ENCODE measurements at regions not wholly inside any gene's neighbourhood (a gene's known extent, or its start where the extent isn't known, plus 50 kb on each side); places are given as distances from the start of the nearest gene placed in this dataset.

GRCh38 chr19:30781047-30781446 lies 408.9 kb downstream of the ZNF536 start:
- no peak for DNase-seq (ENCODE audit: low spot score)
- TF ChIP-seq, protein P1, sequence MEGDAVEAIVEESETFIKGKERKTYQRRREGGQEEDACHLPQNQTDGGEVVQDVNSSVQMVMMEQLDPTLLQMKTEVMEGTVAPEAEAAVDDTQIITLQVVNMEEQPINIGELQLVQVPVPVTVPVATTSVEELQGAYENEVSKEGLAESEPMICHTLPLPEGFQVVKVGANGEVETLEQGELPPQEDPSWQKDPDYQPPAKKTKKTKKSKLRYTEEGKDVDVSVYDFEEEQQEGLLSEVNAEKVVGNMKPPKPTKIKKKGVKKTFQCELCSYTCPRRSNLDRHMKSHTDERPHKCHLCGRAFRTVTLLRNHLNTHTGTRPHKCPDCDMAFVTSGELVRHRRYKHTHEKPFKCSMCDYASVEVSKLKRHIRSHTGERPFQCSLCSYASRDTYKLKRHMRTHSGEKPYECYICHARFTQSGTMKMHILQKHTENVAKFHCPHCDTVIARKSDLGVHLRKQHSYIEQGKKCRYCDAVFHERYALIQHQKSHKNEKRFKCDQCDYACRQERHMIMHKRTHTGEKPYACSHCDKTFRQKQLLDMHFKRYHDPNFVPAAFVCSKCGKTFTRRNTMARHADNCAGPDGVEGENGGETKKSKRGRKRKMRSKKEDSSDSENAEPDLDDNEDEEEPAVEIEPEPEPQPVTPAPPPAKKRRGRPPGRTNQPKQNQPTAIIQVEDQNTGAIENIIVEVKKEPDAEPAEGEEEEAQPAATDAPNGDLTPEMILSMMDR (IDR thresholded peaks at IDR 0.05; ENCODE audit: extremely low read depth, missing control alignments): no peak

DNA sequence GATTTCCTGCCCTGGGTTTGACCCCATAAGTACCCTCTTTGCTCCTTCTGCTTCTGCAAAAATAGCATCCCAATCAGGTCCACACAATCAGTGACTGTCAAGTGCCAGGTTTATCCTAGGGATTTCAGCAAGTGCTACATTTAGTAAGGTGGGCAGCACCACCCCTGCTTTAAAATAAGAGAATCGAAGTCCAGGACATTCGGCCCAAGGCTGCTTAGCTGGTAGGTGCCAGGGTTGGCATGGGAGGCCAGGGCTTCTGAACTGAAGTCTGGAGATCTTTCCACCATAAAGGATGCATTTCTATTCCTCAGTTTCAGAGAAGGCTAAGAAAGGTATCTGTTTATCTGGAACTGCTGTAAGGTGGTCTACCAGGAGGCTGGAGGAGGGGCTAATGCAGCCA lies 408.3 kb downstream of the ZNF536 start:
- TF ChIP-seq, protein P1 (IDR thresholded peaks at IDR 0.05; ENCODE audit: extremely low read depth, missing control alignments): no peak
- DNase-seq (ENCODE audit: low spot score): no peak

DNA sequence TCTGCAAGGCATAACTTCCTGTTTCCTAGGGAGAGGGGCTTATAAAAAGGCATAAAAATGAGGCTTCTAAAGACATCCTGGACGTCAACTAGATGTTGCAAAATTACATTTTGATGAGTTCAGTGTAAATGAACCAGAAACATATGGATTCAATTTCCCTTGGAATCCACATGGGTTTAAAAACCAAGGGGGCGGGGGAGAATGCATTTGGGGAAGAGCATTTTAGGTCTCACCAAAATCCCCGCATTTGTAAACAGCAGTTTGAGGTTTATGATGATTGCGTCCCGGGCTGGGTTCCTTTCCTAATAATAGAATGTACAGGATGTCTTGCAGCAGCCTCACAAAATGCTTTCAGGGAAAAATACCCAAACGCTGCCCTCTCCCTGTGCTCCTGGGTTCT lies 407.8 kb downstream of the ZNF536 start:
- DNase-seq (ENCODE audit: low spot score): no peak
- TF ChIP-seq, protein P1 (IDR thresholded peaks at IDR 0.05; ENCODE audit: extremely low read depth, missing control alignments): no peak

DNA sequence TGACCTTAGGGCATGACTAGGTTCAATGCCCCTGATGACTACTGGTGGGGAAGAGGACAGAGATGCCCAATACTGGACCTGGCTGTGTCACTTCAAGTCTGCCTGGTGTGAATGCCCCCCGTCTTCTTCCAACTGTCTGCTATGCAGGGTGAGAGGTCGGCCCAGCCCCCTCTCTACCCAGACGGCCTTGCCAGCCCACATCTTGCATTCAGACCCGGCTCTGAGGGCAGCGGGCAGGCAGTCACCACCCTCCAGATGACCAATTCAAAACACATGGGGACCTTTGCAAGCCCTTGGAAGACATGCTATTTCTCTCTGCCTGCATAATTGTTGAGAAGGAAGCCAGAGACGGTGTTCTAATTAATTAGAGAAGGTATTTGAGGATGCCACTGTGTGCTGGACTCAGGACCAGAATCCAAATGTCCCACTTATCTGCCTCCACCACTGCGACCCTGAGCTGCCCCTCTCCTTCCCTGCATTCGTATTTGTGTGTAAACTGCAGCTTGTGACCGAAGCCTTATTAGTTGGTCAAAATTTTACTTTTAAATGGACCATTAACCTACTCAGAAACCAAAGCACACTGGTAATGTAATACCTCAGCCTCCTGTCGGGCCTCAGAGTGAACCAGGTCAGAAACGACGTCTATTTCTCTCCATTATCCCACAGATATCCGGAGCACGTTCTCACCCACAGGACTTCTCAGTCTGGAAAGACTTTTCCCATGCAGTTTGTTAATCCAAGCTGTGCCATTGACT lies 407.0 kb downstream of the ZNF536 start:
- TF ChIP-seq, protein P1 (IDR thresholded peaks at IDR 0.05; ENCODE audit: extremely low read depth, missing control alignments): no peak
- no peak for DNase-seq (ENCODE audit: low spot score)

GRCh38 chr19:30778061-30778460 lies 405.9 kb downstream of the ZNF536 start:
- TF ChIP-seq, protein P1 (IDR thresholded peaks at IDR 0.05; ENCODE audit: extremely low read depth, missing control alignments): no peak
- no peak for DNase-seq (ENCODE audit: low spot score)

DNA sequence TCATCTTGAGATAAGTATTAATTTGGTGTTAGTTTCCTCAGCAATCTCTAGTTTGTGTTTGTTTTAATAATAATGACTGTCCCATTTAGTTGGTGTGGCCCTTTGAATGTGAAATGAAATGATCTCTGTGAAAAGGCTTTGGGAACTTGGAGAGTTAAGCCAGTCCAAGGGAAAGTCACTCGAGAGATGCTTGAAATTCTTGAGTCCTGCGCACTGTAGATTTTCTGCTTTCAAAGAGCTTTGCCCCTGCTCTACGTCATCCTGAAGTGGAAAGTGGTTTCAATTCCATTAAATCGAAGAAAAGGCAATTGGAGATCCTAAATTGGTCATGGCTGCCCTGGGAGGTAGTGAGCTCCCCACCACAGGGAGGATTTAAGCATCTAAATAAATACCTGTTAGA lies 403.8 kb downstream of the ZNF536 start:
- TF ChIP-seq, protein P1 (IDR thresholded peaks at IDR 0.05; ENCODE audit: extremely low read depth, missing control alignments): no peak
- no peak for DNase-seq (ENCODE audit: low spot score)

DNA sequence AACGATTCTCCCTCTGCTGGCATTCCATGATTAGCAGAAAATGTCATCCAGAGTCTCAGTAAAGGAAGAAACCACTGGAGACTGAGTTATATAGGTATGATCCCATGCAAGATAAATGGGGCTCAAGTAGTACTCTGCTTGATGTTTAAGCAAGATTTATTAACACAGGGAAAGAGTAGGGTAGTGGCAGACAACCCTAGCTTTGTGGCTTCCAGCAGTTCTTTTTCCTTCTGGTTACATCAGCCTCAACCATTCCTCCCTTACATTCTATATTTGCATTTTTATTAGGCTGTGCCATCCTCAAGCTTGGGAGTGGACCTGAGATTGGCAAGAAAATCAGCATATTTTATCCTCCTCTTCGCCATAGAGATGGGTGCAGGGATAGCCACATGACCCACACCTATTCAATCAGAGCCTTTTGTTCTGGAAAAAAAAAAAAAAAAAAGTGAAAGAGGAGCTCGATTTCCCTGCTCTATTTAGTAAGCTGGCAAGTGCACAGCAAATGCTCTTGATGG lies 402.1 kb downstream of the ZNF536 start:
- TF ChIP-seq, protein P1 (IDR thresholded peaks at IDR 0.05; ENCODE audit: extremely low read depth, missing control alignments): no peak
- no peak for DNase-seq (ENCODE audit: low spot score)
